GM21717 (cell line): ENCODE measurements at regions not wholly inside any gene's neighbourhood (a gene's known extent, or its start where the extent isn't known, plus 50 kb on each side); places are given as distances from the start of the nearest gene placed in this dataset.

Experiments
- ATAC-seq: cut with Tn5 transposase; IDR thresholded peaks from one replicate; pipeline ENCODE4 v1.9.1; 2021; ENCODE audit warnings: mild to moderate bottlenecking, moderate library complexity; ENCODE audit not compliant: unreplicated experiment

- no peak for ATAC-seq
These were observed 588.5 kb downstream of the MTRR start for GRCh38 chr5:8457187-8458037.

- no peak for ATAC-seq
These were observed 589.1 kb downstream of the MTRR start for GRCh38 chr5:8458038-8458383.

- ATAC-seq: no peak
These were observed 592.6 kb downstream of the MTRR start for GRCh38 chr5:8461543-8461942.

- ATAC-seq: no peak
These were observed 593.6 kb downstream of the MTRR start for GRCh38 chr5:8462565-8462964.

- ATAC-seq: no peak
These were observed 601.5 kb downstream of the MTRR start for GRCh38 chr5:8470489-8470888.

GRCh38 chr5:8471581-8471980 lies 602.6 kb downstream of the MTRR start:
- no peak for ATAC-seq

GRCh38 chr5:8473016-8473415 lies 604.1 kb downstream of the MTRR start:
- no peak for ATAC-seq

GRCh38 chr5:8473827-8474568 lies 605.0 kb downstream of the MTRR start:
- no peak for ATAC-seq

- no peak for ATAC-seq
These were observed 605.6 kb downstream of the MTRR start for GRCh38 chr5:8474569-8474930.

GRCh38 chr5:8478326-8478725 lies 609.4 kb downstream of the MTRR start:
- no peak for ATAC-seq

GRCh38 chr5:8481007-8481406 lies 612.1 kb downstream of the MTRR start:
- ATAC-seq: no peak

- ATAC-seq: no peak
These were observed 622.3 kb downstream of the MTRR start for GRCh38 chr5:8491254-8491653.

- no peak for ATAC-seq
These were observed 624.2 kb downstream of the MTRR start for GRCh38 chr5:8493176-8493575.

- no peak for ATAC-seq
These were observed 631.5 kb downstream of the MTRR start for GRCh38 chr5:8500426-8500825.

GRCh38 chr5:8505196-8505595 lies 636.2 kb downstream of the MTRR start:
- ATAC-seq: no peak

GRCh38 chr5:8508231-8508630 lies 639.3 kb downstream of the MTRR start:
- no peak for ATAC-seq

GRCh38 chr5:8516356-8516755 lies 647.4 kb downstream of the MTRR start:
- ATAC-seq: no peak

- no peak for ATAC-seq
These were observed 648.5 kb downstream of the MTRR start for GRCh38 chr5:8517456-8517855.

GRCh38 chr5:8520917-8521316 lies 652.0 kb downstream of the MTRR start:
- ATAC-seq: no peak

- no peak for ATAC-seq
These were observed 653.0 kb downstream of the MTRR start for GRCh38 chr5:8521991-8522390.

GRCh38 chr5:8522646-8523045 lies 653.7 kb downstream of the MTRR start:
- no peak for ATAC-seq

- no peak for ATAC-seq
These were observed 654.6 kb downstream of the MTRR start for GRCh38 chr5:8523501-8523900.
